GM18951 (cell line): ENCODE measurements at regions not wholly inside any gene's neighbourhood (a gene's known extent, or its start where the extent isn't known, plus 50 kb on each side); places are given as distances from the start of the nearest gene placed in this dataset.

Source experiments
- POLR2A ChIP-seq: IDR thresholded peaks from 4 replicates; pipeline ENCODE4 v1.6.1; 2011; ENCODE audit warnings: mild to moderate bottlenecking; ENCODE audit not compliant: insufficient read length, insufficient read depth; ENCODE audit errors: extremely low read depth
- in situ Hi-C: fragments of 300-500 bp; cut with MboI; formaldehyde crosslinking; loops from one replicate; pipeline ENCODE4 v1.12.0; 2022; ENCODE audit warnings: low sequenced_read_pairs, mixed read lengths, inconsistent platforms; ENCODE audit not compliant: unreplicated experiment

- in situ Hi-C loops: no loop called here
- no peak for TF ChIP-seq POLR2A
Observed at GRCh38 chr20:24782301-24782700, 166.8 kb upstream of the CST7 start.

- in situ Hi-C loops: no loop called here
- no peak for TF ChIP-seq POLR2A
Observed at GRCh38 chr20:24782801-24783630, 166.1 kb upstream of the CST7 start.

- in situ Hi-C loops: no loop called here
Observed at GRCh38 chr20:24783631-24784492, 165.2 kb upstream of the CST7 start.

GRCh38 chr20:24784607-24785006 is 164.5 kb upstream of the CST7 start:
- in situ Hi-C loops: no loop called here

More at GRCh38 chr20:24783631-24784492, 165.2 kb upstream of the CST7 start:
- TF ChIP-seq POLR2A: no peak

GRCh38 chr20:24785141-24786110 is 163.6 kb upstream of the CST7 start:
- in situ Hi-C loops: no loop called here
- TF ChIP-seq POLR2A: no peak

More at GRCh38 chr20:24784607-24785006, 164.5 kb upstream of the CST7 start:
- TF ChIP-seq POLR2A: no peak

GRCh38 chr20:24786111-24786495 is 163.0 kb upstream of the CST7 start:
- no peak for TF ChIP-seq POLR2A
- in situ Hi-C loops: no loop called here

GRCh38 chr20:24786646-24787045 is 162.4 kb upstream of the CST7 start:
- no peak for TF ChIP-seq POLR2A
- in situ Hi-C loops: no loop called here

GRCh38 chr20:24787071-24787470 is 162.0 kb upstream of the CST7 start:
- TF ChIP-seq POLR2A: no peak
- in situ Hi-C loops: no loop called here

GRCh38 chr20:24787621-24788020 is 161.4 kb upstream of the CST7 start:
- in situ Hi-C loops: no loop called here
- no peak for TF ChIP-seq POLR2A

- in situ Hi-C loops: loop anchor here (10.0 kb wide), 1 partner anchor 125 kb away; no protein-coding TSS in a partner anchor
- TF ChIP-seq POLR2A: no peak
Observed at GRCh38 chr20:24789877-24790276, 159.2 kb upstream of the CST7 start.

GRCh38 chr20:24790746-24791283 is 158.3 kb upstream of the CST7 start:
- in situ Hi-C loops: loop anchor here (10.0 kb wide), 1 partner anchor 124 kb away; no protein-coding TSS in a partner anchor
- no peak for TF ChIP-seq POLR2A

- in situ Hi-C loops: loop anchor here (10.0 kb wide), 1 partner anchor 123 kb away; no protein-coding TSS in a partner anchor
Observed at GRCh38 chr20:24791953-24792352, 157.1 kb upstream of the CST7 start.

More at GRCh38 chr20:24791953-24792352, 157.1 kb upstream of the CST7 start:
- TF ChIP-seq POLR2A: no peak
